ENCODE measurements at regions not wholly inside any gene's neighbourhood (a gene's known extent, or its start where the extent isn't known, plus 50 kb on each side); places are given as distances from the start of the nearest gene placed in this dataset.

DNA sequence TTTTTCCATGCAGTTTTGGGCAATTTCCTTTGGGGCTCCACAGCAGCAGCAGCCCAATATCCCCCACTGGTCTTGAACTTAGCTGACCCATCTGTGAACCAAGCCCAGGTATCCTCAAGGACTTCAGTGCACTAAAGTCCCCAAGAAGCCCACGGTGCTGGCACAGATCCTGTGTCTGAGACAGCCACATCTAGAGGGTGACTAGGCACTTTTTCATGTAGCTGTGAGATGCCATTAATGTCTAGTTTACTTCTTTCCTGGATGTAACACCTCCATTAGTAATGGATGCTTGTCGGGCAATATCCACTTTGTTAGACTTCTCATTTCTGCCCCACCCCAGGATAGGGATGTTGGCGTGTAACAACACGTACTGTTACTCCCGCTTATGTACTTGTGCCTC is 117.9 kb downstream of the GPCPD1 start:
- TF ChIP-seq CTCF (IDR thresholded peaks at IDR 0.05; ENCODE audit: low read depth, low read length), result no peak
- H3K4me3 ChIP-seq (ENCODE audit: low read depth, low read length), result no peak overlapping the region

DNA sequence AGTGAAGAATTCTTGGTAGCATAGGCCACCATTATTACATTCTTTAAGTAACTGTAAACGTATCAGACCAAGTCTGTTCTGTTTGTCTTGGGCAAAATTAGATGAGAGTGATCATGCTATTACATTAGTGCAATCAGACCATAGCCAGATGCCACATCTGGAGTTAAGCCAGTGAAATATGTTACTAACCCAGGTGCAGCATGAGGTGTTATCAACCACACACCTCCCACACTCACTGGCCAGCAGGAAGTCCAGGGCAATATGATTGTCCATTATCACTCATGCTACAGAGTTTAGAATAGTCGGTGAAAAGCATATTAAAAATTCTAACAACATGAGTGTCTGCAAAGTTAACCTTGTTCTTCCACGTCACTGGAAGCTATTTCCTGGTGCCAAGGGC is 119.4 kb downstream of the GPCPD1 start:
- no peak overlapping the region for H3K4me3 ChIP-seq (ENCODE audit: low read depth, low read length)
- no peak for TF ChIP-seq CTCF (IDR thresholded peaks at IDR 0.05; ENCODE audit: low read depth, low read length)

- no peak for TF ChIP-seq CTCF (IDR thresholded peaks at IDR 0.05; ENCODE audit: low read depth, low read length)
- H3K4me3 ChIP-seq (ENCODE audit: low read depth, low read length), result no peak overlapping the region
Observed at GRCh38 chr20:5489601-5490000, 121.2 kb downstream of the GPCPD1 start.

GRCh38 chr20:5488823-5489222 is 122.0 kb downstream of the GPCPD1 start:
- TF ChIP-seq CTCF (IDR thresholded peaks at IDR 0.05; ENCODE audit: low read depth, low read length), result no peak
- H3K4me3 ChIP-seq (ENCODE audit: low read depth, low read length), result no peak overlapping the region

DNA sequence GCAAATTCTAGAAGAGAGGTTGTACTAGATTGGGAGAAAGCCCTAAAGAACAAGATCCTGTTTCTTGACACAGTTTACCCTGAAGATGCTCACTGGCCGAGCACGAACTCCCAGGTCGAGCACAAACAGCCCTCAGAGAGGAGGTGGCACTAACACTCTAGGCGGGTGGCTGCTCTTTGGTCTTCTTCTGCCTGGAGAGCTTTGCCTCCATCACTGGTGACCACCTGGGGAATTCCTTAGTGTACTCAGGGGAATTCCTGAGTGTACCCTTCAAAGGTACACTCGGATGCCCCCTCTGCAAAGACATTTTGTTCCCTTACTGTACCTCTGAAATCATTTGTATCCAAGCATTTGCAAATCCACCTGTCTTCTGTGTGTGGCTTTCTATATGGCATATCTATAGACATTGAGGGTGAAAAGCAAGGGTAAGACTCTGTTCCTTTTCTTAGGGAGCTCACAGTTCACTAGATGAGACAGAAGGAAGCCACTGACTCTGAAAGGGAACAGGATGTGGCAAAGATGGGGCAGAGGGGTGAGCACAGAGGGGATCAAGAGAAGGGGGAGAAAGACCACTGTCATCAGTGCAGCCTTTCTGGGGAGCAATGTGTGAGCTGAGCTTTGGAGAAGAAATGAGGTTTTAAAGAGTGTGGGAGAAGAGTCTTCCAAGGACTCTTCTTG is 124.3 kb downstream of the GPCPD1 start:
- no peak for TF ChIP-seq CTCF (IDR thresholded peaks at IDR 0.05; ENCODE audit: low read depth, low read length)
- no peak overlapping the region for H3K4me3 ChIP-seq (ENCODE audit: low read depth, low read length)

DNA sequence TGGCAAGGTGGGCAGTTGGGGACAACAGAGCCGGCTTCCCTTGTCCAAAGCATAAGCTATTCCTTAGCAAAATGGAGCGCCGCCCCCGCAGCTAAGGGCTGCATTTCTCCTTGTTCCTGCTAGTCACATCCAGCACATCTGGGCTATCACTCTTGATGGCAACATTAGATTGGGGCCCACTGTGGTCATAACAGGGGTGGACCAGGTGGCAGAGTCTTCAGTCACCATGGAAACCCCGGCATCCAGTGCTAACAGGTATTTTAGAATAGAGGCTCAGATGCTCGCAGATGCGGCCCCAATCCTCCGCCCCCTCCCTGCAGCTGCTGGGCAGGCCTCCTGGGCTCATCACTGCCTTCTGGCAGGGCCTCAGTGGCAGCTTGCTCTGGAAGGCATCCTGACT is 125.9 kb downstream of the GPCPD1 start:
- no peak overlapping the region for H3K4me3 ChIP-seq (ENCODE audit: low read depth, low read length)
- no peak for TF ChIP-seq CTCF (IDR thresholded peaks at IDR 0.05; ENCODE audit: low read depth, low read length)

DNA sequence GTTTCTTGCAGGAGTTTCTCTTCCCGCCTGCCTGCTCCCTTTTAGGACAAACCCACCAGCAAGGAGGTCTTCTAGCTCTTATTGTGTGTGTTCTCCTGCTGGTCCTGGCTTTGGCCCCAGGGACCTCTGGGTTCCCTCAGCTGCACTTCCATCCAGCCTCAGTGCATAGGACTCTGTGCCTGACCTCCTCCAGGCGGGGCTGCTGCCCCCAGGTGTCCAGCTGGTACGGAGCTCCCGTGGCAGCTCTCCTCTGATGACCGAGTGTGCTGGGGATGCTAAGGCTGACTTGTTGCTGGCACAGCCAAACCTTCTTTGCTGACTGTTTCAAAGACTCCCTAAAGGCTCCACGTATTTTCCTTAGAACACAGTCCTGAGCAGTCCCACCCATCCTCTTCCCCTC is 126.5 kb downstream of the GPCPD1 start:
- no peak for TF ChIP-seq CTCF (IDR thresholded peaks at IDR 0.05; ENCODE audit: low read depth, low read length)
- no peak overlapping the region for H3K4me3 ChIP-seq (ENCODE audit: low read depth, low read length)
